ENCODE measurements at regions not wholly inside any gene's neighbourhood (a gene's known extent, or its start where the extent isn't known, plus 50 kb on each side); places are given as distances from the start of the nearest gene placed in this dataset.
"Not testable (repeated sequence)": the region's sequence is repeated elsewhere in the genome, so short reads cannot be mapped to it uniquely, and the experiment has no call there.

DNA sequence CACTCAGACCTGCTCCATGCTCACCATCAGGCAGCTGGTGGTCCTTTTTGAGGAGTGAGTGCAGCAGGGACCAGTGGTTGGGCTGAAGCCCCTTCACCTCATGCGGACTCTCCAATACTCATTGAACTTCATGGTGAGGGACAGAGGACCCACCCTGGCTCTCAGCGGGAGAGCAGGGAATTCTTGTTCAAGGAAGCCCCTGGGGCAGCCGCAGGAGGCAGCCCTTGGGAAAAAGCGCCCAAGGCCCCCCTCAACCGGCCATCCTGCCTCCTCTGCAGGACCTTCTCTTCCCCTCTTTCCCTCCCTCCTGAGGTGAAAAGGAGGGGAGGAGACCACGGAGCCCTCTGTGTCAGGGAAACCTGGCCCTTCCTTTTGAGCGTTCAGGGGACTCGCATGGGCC is 4510.9 kb upstream of the OR11H1 start:
- DNase-seq (ENCODE audit: low spot score) = not testable (repeated sequence)

- not testable (repeated sequence) for DNase-seq (ENCODE audit: low spot score)
Observed at GRCh38 chr22:11020522-11020921, 4507.5 kb upstream of the OR11H1 start.

DNA sequence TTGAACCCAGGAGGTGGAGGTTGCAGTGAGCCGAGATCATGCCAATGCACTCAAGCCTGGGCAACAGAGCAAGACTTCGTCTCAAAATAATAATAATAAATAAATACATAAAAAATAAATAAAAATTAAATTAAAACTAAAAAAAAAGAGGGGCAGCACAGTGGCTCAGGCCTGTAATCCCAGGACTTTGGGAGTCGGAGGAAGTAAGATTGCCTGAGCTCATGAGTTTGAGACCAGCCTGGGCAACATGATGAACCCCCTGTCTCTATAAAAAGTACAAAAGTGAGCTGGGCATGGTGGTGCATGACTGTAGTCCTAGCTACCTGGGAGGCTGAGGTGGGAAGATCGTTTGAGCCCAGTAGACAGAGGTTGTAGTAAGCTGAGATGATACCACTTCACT is 4501.5 kb upstream of the OR11H1 start:
- DNase-seq (ENCODE audit: low spot score) = not testable (repeated sequence)

DNA sequence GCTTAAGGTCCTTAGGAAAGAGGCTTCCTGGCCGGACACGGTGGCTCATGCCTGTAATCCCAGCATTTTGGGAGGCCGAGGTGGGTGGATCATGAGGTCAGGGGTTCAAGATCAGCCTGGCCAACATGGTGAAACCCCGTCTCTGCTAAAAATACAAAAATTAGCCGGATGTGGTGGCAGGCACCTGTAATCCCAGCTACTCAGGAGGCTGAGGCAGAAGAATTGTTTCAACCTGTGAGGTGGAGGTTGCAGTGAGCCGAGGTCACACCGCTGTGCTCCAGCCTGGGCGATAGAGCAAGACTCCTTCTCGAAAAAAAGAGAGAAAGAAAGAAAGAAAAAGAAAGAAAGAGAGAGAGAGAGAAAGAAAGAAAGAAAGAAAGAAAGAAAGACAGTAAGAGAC is 4500.9 kb upstream of the OR11H1 start:
- DNase-seq (ENCODE audit: low spot score) = not testable (repeated sequence)

DNA sequence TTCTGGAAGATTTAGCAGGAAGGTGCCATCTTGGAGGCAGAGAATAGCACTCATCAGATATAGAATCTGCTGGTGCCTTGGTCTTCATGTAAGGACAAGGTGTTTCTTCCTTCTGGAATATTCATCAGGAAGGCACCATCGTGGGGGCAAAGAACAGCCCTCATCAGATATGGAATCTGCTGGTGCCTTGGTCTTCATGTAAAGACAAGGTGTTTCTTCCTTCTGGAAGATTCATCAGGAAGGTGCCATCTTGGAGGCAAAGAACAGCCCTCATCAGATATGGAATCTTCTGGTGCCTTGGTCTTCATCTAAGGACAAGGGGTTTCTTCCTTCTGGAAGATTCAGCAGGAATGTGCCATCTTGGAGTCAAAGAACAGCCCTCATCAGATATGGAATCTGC is 4500.5 kb upstream of the OR11H1 start:
- not testable (repeated sequence) for DNase-seq (ENCODE audit: low spot score)

GRCh38 chr22:11028180-11028579 is 4499.8 kb upstream of the OR11H1 start:
- DNase-seq (ENCODE audit: low spot score) = not testable (repeated sequence)

DNA sequence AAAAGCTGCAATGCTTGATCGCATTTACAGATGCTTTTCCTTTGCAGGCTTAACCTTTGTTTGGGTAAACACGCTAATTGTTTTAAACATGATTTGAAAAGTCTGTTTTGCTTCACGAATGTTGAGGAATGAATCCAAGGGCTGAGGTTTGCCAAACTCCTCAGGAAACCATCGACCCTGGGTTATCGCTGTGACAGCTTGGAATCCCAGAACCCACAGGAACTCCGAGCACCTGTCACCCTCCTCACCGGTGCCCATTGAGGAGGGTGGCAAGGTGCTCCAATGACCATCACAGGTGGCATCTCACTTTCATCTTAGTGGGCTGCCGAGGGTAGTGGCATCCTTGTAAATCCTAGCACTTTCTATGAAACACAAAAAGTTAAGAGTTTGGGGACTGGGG is 4498.5 kb upstream of the OR11H1 start:
- not testable (repeated sequence) for DNase-seq (ENCODE audit: low spot score)

GRCh38 chr22:11029967-11030366 is 4498.0 kb upstream of the OR11H1 start:
- DNase-seq (ENCODE audit: low spot score) = not testable (repeated sequence)

DNA sequence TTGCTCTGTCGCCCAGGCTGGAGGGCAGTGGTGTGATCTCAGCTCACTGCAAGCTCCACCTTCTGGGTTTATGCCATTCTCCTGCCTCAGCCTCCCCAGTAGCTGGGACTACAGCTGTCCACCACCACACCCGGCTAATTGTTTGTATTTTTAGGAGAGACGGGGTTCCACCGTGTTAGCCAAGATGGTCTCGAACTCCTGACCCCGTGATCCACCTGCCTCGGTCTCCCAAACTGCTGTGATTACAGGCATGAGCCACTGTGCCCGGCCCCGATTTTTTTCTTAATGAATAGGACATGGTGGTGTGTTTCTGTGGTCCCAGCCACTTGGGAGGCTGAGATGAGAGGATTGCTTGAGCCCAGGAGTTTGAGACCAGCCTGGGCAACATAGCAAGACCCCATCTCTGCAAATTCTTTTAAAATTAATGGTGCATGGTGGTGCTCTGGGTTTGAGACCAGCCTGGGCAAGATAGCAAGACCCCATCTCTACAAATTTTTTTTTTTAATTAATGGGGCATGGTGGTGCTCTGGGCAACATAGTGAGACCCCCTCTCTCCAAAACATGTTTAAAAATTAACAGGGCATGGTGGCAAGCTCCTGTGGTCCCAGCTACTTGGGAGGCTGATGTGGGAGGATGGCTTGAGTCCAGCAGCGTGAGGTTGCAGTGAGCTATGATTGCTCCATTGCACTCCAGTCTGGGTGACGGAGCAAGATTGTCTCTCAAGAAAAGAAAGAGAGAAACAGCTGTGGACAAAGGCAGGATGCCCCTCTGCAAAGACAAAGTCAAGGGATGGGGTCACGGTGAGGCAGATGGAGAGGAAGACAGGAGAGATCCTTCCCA is 4497.2 kb upstream of the OR11H1 start:
- DNase-seq (ENCODE audit: low spot score) = not testable (repeated sequence)

GRCh38 chr22:11032115-11032514 is 4495.9 kb upstream of the OR11H1 start:
- DNase-seq (ENCODE audit: low spot score) = not testable (repeated sequence)

- DNase-seq (ENCODE audit: low spot score) = not testable (repeated sequence)
Observed at GRCh38 chr22:11034660-11034987, 4493.4 kb upstream of the OR11H1 start.

GRCh38 chr22:11035031-11035873 is 4492.7 kb upstream of the OR11H1 start:
- DNase-seq (ENCODE audit: low spot score) = not testable (repeated sequence)

DNA sequence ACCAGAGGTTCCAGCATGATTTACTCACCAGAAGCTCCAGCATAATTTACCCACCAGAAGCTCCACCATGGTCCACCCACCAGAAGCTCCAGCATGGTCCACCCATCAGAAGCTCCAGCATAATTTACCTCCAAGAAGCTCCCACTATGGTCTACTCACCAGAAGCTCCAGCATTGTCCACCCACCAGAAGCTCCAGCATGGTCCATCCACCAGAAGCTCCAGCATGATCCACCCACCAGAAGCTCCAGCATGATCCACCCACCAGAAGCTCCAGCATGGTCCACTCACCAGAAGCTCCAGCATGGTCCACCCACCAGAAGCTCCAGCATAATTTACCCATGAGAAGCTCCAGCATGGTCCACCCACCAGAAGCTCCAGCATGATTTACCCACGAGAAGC is 4490.7 kb upstream of the OR11H1 start:
- not testable (repeated sequence) for DNase-seq (ENCODE audit: low spot score)

GRCh38 chr22:11037814-11038213 is 4490.2 kb upstream of the OR11H1 start:
- not testable (repeated sequence) for DNase-seq (ENCODE audit: low spot score)

- not testable (repeated sequence) for DNase-seq (ENCODE audit: low spot score)
Observed at GRCh38 chr22:11038786-11039185, 4489.2 kb upstream of the OR11H1 start.

DNA sequence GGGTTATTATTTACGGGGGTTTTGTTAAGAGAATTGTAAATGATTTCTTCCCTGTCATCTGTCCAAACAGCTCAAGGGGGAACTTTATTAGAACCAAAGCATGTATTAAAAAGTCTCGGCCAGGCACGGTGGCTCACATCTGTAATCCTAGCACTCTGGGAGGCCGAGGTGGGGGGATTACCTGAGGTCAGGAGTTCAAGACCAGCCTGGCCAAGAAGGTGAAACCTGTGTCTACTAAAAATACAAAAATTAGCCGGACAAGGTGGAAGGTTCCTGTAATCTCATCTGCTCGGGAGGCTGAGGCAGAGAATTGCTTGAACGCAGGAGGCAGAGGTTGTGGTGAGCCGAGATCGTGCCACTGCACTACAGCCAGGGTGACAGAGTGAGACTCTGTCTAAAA is 4486.6 kb upstream of the OR11H1 start:
- DNase-seq (ENCODE audit: low spot score) = not testable (repeated sequence)

DNA sequence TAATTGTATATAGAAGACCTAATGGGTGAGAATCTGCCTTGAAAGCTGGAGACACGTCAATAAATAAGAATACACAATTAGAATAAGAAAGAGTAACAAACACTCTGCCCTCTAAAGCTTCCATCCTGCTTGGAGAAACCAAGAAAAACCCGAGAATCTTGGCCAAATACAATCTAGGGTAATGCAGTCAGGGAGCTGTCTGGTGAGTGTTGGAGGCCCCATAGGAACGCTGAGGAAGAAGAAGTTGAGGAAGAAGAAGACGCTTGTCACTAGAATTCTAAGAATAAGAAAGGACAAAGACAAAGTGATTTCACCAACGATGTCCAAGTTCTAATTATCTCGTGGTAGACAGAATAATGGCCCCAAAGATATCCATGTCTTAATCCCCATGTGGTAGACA is 4485.9 kb upstream of the OR11H1 start:
- no peak for DNase-seq (ENCODE audit: low spot score)

DNA sequence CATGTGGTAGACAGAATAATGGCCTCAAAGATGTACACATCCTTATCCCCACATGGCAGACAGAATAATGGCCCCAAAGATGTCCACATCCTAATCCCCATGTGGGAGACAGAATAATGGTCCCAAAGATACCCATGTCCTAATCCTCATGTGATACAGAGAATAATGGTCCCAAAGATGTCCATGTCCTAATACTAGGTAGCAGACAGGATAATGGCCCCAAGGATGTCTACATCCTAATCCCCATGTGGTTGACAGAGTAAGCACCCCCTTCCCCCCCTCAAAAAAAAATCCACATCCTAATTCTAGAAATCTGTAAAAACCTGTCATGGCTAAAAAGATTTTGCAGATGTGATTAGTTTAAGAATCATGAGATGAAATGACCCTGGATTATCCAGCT is 4484.7 kb upstream of the OR11H1 start:
- DNase-seq (ENCODE audit: low spot score) = not testable (repeated sequence)

GRCh38 chr22:11048884-11049283 is 4479.1 kb upstream of the OR11H1 start:
- DNase-seq (ENCODE audit: low spot score) = not testable (repeated sequence)

DNA sequence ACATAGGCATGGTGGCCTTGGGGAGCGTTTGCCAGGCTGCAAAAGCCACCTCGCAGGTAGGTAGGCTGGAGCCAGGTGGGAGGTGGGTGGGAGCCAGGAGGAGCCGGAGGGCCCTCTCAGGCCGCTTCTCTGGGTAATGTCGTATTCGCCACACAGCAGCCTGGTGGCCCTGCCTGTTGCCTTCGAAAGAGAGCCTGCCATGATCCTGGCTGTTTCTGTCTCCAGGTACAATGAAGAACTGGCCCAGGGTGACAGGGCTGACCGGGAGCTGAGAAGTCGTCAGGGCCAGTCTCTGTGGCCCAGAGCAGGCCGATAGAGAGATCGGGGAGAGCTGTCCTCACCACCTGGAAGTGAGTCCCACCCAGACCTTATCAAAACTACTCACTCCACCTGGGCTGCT is 4477.8 kb upstream of the OR11H1 start:
- not testable (repeated sequence) for DNase-seq (ENCODE audit: low spot score)

- not testable (repeated sequence) for DNase-seq (ENCODE audit: low spot score)
Observed at GRCh38 chr22:11051401-11052112, 4476.4 kb upstream of the OR11H1 start.

Measured in GM03348 (cell line).